ENCODE measurements at regions not wholly inside any gene's neighbourhood (a gene's known extent, or its start where the extent isn't known, plus 50 kb on each side); places are given as distances from the start of the nearest gene placed in this dataset.

GRCh38 chr3:182606905-182607504 lies 186.3 kb upstream of the ATP11B start:
- no peak for DNase-seq

GRCh38 chr3:182608832-182609231 lies 184.5 kb upstream of the ATP11B start:
- no peak for DNase-seq

GRCh38 chr3:182609575-182610156 lies 183.6 kb upstream of the ATP11B start:
- peak; percentile 75 for DNase-seq

- DNase-seq = no peak
These were observed 181.0 kb upstream of the ATP11B start for GRCh38 chr3:182612332-182612731.

- DNase-seq = no peak
These were observed 175.8 kb upstream of the ATP11B start for GRCh38 chr3:182617500-182617899.

GRCh38 chr3:182618085-182618732 lies 175.1 kb upstream of the ATP11B start:
- DNase-seq = peak; percentile 53

GRCh38 chr3:182618981-182619591 lies 174.2 kb upstream of the ATP11B start:
- DNase-seq = peak; percentile 75

GRCh38 chr3:182620723-182621434 lies 172.4 kb upstream of the ATP11B start:
- DNase-seq = no peak

- no peak for DNase-seq
These were observed 171.7 kb upstream of the ATP11B start for GRCh38 chr3:182621435-182622240.

- DNase-seq = no peak
These were observed 171.1 kb upstream of the ATP11B start for GRCh38 chr3:182622241-182622545.

- no peak for DNase-seq
These were observed 166.5 kb upstream of the ATP11B start for GRCh38 chr3:182626484-182627467.

GRCh38 chr3:182628531-182628930 lies 164.8 kb upstream of the ATP11B start:
- no peak for DNase-seq

- no peak for DNase-seq
These were observed 163.8 kb upstream of the ATP11B start for GRCh38 chr3:182629521-182629920.

- no peak for DNase-seq
These were observed 161.9 kb upstream of the ATP11B start for GRCh38 chr3:182631183-182632076.

GRCh38 chr3:182632077-182632393 lies 161.3 kb upstream of the ATP11B start:
- no peak for DNase-seq

- no peak for DNase-seq
These were observed 160.1 kb upstream of the ATP11B start for GRCh38 chr3:182633186-182633585.

GRCh38 chr3:182636646-182637045 lies 156.7 kb upstream of the ATP11B start:
- no peak for DNase-seq

- DNase-seq = no peak
These were observed 155.8 kb upstream of the ATP11B start for GRCh38 chr3:182637350-182638110.

GRCh38 chr3:182644013-182644412 lies 149.3 kb upstream of the ATP11B start:
- DNase-seq = peak; percentile 71
